A549 (cell line): ENCODE measurements at regions not wholly inside any gene's neighbourhood (a gene's known extent, or its start where the extent isn't known, plus 50 kb on each side); places are given as distances from the start of the nearest gene placed in this dataset.

Experiments used
- ATAC-seq, 2 experiments: fragments of 200-7000 bp in 1 of 2; fragments of >200 bp in 1 of 2; cut with Nextera tagmentation in 1 of 2; cut with Tn5 transposase in 1 of 2; 3 replicates each; pipeline versions ENCODE4 v1.8.0 to v1.9.1; 2018 to 2020; ENCODE audit warnings: mild to moderate bottlenecking in 1 of 2, moderate library complexity in 1 of 2
- CTCF ChIA-PET: fragments of 300-600 bp; sonication (Branson Sonifier 250); formaldehyde crosslinking; extraction: SDS; loops from one replicate; lab custom pipeline; 2021; ENCODE audit warnings: antibody characterized with exemption, inconsistent platforms; lab: Yijun Ruan, JAX
- POLR2A ChIA-PET: fragments of 350-600 bp; formaldehyde crosslinking; extraction: SDS; loops from one replicate; lab custom pipeline; 2021; ENCODE audit warnings: antibody characterized with exemption, inconsistent platforms; lab: Yijun Ruan, JAX
- DNase-seq, 2 experiments: peaks; one replicate each; pipeline versions ENCODE4 v3.0.0 to v3.0.0-alpha.2; 2011 to 2016; ENCODE audit warnings: low read depth in 1 of 2, low spot score in 1 of 2
- FAIRE-seq: peaks from 2 replicates; lab custom pipeline; 2011; peaks lifted over from hg19 to GRCh38; lab: Jason Lieb, UNC
- H3K27ac ChIP-seq, 2 experiments: fragments of >200 bp; sonication (Bioruptor Twin); formaldehyde crosslinking; 3 replicates each; pipeline ENCODE4 v1.5.1; 2016 to 2017
- H3K4me1 ChIP-seq: fragments of >200 bp; sonication (Bioruptor Twin); formaldehyde crosslinking; 3 replicates; pipeline ENCODE4 v1.6.1; 2016
- H3K4me2 ChIP-seq: fragments of >200 bp; sonication (Bioruptor Twin); formaldehyde crosslinking; 3 replicates; pipeline ENCODE4 v1.6.1; 2016
- H3K4me3 ChIP-seq: fragments of >200 bp; sonication (Bioruptor Twin); formaldehyde crosslinking; 3 replicates; pipeline ENCODE4 v1.5.1; 2016
- H3K9me3 ChIP-seq: fragments of >200 bp; sonication (Bioruptor Twin); formaldehyde crosslinking; 3 replicates; pipeline ENCODE4 v1.6.1; 2016
- BHLHE40 ChIP-seq: IDR thresholded peaks from 2 replicates; pipeline ENCODE4 v1.6.1; 2012; ENCODE audit warnings: low read depth, low read length, inconsistent platforms
- CHD2 ChIP-seq: fragments of 150-350 bp; IDR thresholded peaks from 2 replicates; pipeline ENCODE4 v1.6.1; 2014; ENCODE audit warnings: low read length; ENCODE audit not compliant: partially characterized antibody
- CHD4 ChIP-seq: fragments of 200-600 bp; sonication (generic); IDR thresholded peaks from 2 replicates; pipeline ENCODE4 v1.6.1; 2016; ENCODE audit warnings: antibody characterized with exemption, mild to moderate bottlenecking, borderline replicate concordance
- EHF ChIP-seq: fragments of 250-450 bp; sonication (Bioruptor Pico); IDR thresholded peaks from 2 replicates; pipeline ENCODE4 v1.5.0; 2020; ENCODE audit warnings: mild to moderate bottlenecking
- EP300 ChIP-seq, 2 experiments: fragments of >200 bp; sonication (Bioruptor Twin); formaldehyde crosslinking; IDR thresholded peaks; 2 replicates in 1 of 2; 3 replicates in 1 of 2; pipeline ENCODE4 v1.6.1; 2016 to 2017
- FOSL2 ChIP-seq, 2 experiments: fragments of 450-650 bp in 1 of 2; fragments of >200 bp in 1 of 2; sonication (Bioruptor Twin) in 1 of 2; formaldehyde crosslinking; IDR thresholded peaks; 2 replicates each; pipeline versions ENCODE4 v1.5.0 to v1.6.1; 2016 to 2020; ENCODE audit warnings: mild to moderate bottlenecking in 1 of 2, moderate library complexity in 1 of 2
- HEYL ChIP-seq: fragments of 250-450 bp; sonication (Bioruptor Pico); IDR thresholded peaks from 2 replicates; pipeline ENCODE4 v1.8.0; 2021; ENCODE audit warnings: mild to moderate bottlenecking, moderate library complexity
- JUN ChIP-seq, 2 experiments: fragments of >200 bp; sonication (Bioruptor Twin); formaldehyde crosslinking; IDR thresholded peaks; 2 replicates in 1 of 2; 3 replicates in 1 of 2; pipeline ENCODE4 v1.6.1; 2016 to 2017
- KDM1A ChIP-seq: fragments of 200-600 bp; sonication (generic); IDR thresholded peaks from 2 replicates; pipeline ENCODE4 v1.6.1; 2016; ENCODE audit warnings: low read depth, mild to moderate bottlenecking
- KDM5A ChIP-seq: fragments of 200-600 bp; sonication (generic); IDR thresholded peaks from 2 replicates; pipeline ENCODE4 v1.6.1; 2016; ENCODE audit warnings: antibody characterized with exemption, mild to moderate bottlenecking
- MAFK ChIP-seq: fragments of 450-650 bp; IDR thresholded peaks from 2 replicates; pipeline ENCODE4 v1.6.1; 2014; ENCODE audit not compliant: partially characterized antibody
- MAZ ChIP-seq: fragments of 150-350 bp; IDR thresholded peaks from 2 replicates; pipeline ENCODE4 v1.6.1; 2014; ENCODE audit warnings: antibody characterized with exemption, low read depth, low read length, borderline replicate concordance
- MYC ChIP-seq: IDR thresholded peaks from 2 replicates; pipeline ENCODE4 v1.6.1; 2012; ENCODE audit warnings: mild to moderate bottlenecking, inconsistent platforms, low read length, improper control_type of control experiment, borderline replicate concordance
- NFE2L2 ChIP-seq: fragments of 150-350 bp; conservative IDR thresholded peaks from 2 replicates; pipeline ENCODE4 v1.6.1; 2014; ENCODE audit warnings: low read length
- NPAS2 ChIP-seq: fragments of 250-450 bp; sonication (Bioruptor Pico); IDR thresholded peaks from 2 replicates; pipeline ENCODE4 v1.8.0; 2022; ENCODE audit warnings: mild to moderate bottlenecking, moderate library complexity, borderline replicate concordance
- NR3C1 ChIP-seq: fragments of >200 bp; sonication (Bioruptor Twin); formaldehyde crosslinking; IDR thresholded peaks from 3 replicates; pipeline ENCODE4 v1.6.1; 2017
- PHF8 ChIP-seq: fragments of 200-600 bp; sonication (generic); IDR thresholded peaks from 2 replicates; pipeline ENCODE4 v1.6.1; 2016; ENCODE audit warnings: low read depth, mild to moderate bottlenecking, antibody characterized with exemption, moderate library complexity, borderline replicate concordance
- POLR2AphosphoS2 ChIP-seq: conservative IDR thresholded peaks from 2 replicates; pipeline ENCODE4 v1.6.1; 2012; ENCODE audit warnings: low read length, improper control_type of control experiment, inconsistent platforms
- RARB ChIP-seq: fragments of 250-450 bp; sonication (Bioruptor Pico); IDR thresholded peaks from 2 replicates; pipeline ENCODE4 v1.8.0; 2021; ENCODE audit warnings: mild to moderate bottlenecking, moderate library complexity
- RCOR1 ChIP-seq: fragments of 150-350 bp; IDR thresholded peaks from 2 replicates; pipeline ENCODE4 v1.6.1; 2014; ENCODE audit warnings: antibody characterized with exemption, low read length, low read depth
- RFX5 ChIP-seq: fragments of 450-650 bp; IDR thresholded peaks from 2 replicates; pipeline ENCODE4 v1.7.1; 2014; ENCODE audit warnings: antibody characterized with exemption, mild to moderate bottlenecking, moderate library complexity
- TFCP2L1 ChIP-seq: fragments of 250-450 bp; sonication (Bioruptor Pico); IDR thresholded peaks from 2 replicates; pipeline ENCODE4 v1.5.0; 2021; ENCODE audit warnings: mild to moderate bottlenecking
- ZC3H11A ChIP-seq: fragments of 450-650 bp; IDR thresholded peaks from 2 replicates; pipeline ENCODE4 v1.6.1; 2014; ENCODE audit warnings: antibody characterized with exemption, mild to moderate bottlenecking
- ZFP36 ChIP-seq: fragments of 450-650 bp; IDR thresholded peaks from 2 replicates; pipeline ENCODE4 v1.6.1; 2014; ENCODE audit warnings: borderline replicate concordance; ENCODE audit not compliant: partially characterized antibody
- ZNF302 ChIP-seq: fragments of 250-450 bp; sonication (Bioruptor Pico); IDR thresholded peaks from 2 replicates; pipeline ENCODE4 v1.9.0; 2021; ENCODE audit warnings: inconsistent platforms, mild to moderate bottlenecking, moderate library complexity
- ZSCAN20 ChIP-seq: fragments of 250-450 bp; sonication (Bioruptor Pico); IDR thresholded peaks from 2 replicates; pipeline ENCODE4 v1.8.0; 2022; ENCODE audit warnings: mild to moderate bottlenecking, moderate library complexity
- WGBS: methylation state at CpG from one replicate; pipeline ENCODE4 v1.1.6; 2017; ENCODE audit errors: missing lambda C conversion rate; 5-methylcytosine and 5-hydroxymethylcytosine counted together
- TF ChIP-seq, protein P1 (sequence below): fragments of >200 bp; sonication (Bioruptor Twin); formaldehyde crosslinking; IDR thresholded peaks from 3 replicates; pipeline ENCODE4 v1.5.1; 2016
- TF ChIP-seq, protein P2 (sequence below): fragments of >200 bp; sonication (Bioruptor Twin); formaldehyde crosslinking; IDR thresholded peaks from 2 replicates; pipeline ENCODE4 v1.6.1; 2016
- TF ChIP-seq, protein P3 (sequence below): fragments of >200 bp; sonication (Bioruptor Twin); formaldehyde crosslinking; IDR thresholded peaks from 3 replicates; pipeline ENCODE4 v1.6.1; 2016
- TF ChIP-seq, protein P4 (sequence below): fragments of 150-350 bp; IDR thresholded peaks from 2 replicates; pipeline ENCODE4 v1.6.1; 2014; ENCODE audit warnings: low read depth, mild to moderate bottlenecking, low read length
- TF ChIP-seq, protein P5 (sequence below): IDR thresholded peaks from 2 replicates; pipeline ENCODE4 v1.6.1; 2012; ENCODE audit warnings: low read depth, borderline replicate concordance

DNA sequence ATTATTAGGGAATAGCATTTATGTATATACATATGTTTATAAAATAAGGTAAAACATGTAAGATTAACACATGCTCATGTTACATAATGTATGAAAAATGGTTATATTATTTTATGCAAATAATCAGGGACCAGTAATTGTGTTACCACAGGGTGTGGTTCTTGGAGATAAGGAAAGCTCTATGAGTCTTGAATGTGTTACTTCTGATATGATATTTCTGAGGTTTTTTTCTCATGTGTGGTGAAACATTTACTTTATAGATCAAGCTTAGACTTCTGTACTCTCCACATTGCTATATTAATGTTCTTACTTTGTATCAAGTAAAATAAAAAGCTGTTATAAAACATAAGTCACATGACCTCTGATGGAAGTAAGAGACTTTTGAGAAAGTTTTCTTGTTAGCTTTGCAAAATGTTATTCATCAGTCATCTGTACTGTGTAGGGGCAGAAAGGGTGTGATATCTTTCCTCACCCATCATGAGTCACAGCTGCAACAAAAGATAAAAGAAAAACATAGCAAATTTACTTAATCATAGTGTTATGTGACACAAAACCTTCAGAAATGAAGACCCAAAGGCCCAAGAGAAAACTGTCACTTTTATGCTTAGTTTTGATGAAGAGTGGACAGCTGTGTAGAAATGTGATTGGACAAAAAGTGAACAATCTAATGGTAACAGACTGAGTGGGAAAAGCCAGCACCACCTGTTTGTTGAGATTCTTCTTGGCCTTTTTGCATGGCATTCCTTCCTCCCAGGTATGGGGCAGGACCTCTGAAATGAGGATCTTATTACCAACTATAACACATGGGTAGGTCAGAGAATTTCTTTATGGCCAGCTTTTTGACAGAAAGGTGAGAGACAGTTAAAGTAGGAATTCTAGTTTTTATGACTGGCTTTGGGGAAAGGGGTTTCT lies 632.3 kb downstream of the PDHA2 start:
- FAIRE-seq, result no peak
- Histone ChIP-seq H3K9me3 (no peaks in the 10 kb centered on the region), H3K27ac (no peak overlapping the region), H3K4me2 (no peak overlapping the region), H3K4me1 (no peaks in the 10 kb centered on the region), H3K4me3 (no peak overlapping the region)
- POLR2A ChIA-PET, result no interaction called here
- ATAC-seq, result no peak
- CTCF ChIA-PET, result no interaction called here
- TF ChIP-seq BHLHE40 (no peak), RFX5 (no peak), KDM5A (no peak), RARB (no peak), PHF8 (no peak), ZSCAN20 (CRISPR knock-in tag) (no peak), NFE2L2 (no peak), HEYL (CRISPR knock-in tag) (no peak), RCOR1 (no peak), MAFK (no peak), CHD2 (no peak), KDM1A (no peak), EP300 (IDR thresholded peaks at IDR 0.05) (no peak), POLR2AphosphoS2 (no peak)
- TF ChIP-seq, protein P1, sequence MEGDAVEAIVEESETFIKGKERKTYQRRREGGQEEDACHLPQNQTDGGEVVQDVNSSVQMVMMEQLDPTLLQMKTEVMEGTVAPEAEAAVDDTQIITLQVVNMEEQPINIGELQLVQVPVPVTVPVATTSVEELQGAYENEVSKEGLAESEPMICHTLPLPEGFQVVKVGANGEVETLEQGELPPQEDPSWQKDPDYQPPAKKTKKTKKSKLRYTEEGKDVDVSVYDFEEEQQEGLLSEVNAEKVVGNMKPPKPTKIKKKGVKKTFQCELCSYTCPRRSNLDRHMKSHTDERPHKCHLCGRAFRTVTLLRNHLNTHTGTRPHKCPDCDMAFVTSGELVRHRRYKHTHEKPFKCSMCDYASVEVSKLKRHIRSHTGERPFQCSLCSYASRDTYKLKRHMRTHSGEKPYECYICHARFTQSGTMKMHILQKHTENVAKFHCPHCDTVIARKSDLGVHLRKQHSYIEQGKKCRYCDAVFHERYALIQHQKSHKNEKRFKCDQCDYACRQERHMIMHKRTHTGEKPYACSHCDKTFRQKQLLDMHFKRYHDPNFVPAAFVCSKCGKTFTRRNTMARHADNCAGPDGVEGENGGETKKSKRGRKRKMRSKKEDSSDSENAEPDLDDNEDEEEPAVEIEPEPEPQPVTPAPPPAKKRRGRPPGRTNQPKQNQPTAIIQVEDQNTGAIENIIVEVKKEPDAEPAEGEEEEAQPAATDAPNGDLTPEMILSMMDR, result no peak
- TF ChIP-seq, protein P2, sequence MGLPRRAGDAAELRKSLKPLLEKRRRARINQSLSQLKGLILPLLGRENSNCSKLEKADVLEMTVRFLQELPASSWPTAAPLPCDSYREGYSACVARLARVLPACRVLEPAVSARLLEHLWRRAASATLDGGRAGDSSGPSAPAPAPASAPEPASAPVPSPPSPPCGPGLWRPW, result no peak
- TF ChIP-seq, protein P3, sequence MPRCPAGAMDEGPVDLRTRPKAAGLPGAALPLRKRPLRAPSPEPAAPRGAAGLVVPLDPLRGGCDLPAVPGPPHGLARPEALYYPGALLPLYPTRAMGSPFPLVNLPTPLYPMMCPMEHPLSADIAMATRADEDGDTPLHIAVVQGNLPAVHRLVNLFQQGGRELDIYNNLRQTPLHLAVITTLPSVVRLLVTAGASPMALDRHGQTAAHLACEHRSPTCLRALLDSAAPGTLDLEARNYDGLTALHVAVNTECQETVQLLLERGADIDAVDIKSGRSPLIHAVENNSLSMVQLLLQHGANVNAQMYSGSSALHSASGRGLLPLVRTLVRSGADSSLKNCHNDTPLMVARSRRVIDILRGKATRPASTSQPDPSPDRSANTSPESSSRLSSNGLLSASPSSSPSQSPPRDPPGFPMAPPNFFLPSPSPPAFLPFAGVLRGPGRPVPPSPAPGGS, result no peak
- DNase-seq, result no peak

DNA sequence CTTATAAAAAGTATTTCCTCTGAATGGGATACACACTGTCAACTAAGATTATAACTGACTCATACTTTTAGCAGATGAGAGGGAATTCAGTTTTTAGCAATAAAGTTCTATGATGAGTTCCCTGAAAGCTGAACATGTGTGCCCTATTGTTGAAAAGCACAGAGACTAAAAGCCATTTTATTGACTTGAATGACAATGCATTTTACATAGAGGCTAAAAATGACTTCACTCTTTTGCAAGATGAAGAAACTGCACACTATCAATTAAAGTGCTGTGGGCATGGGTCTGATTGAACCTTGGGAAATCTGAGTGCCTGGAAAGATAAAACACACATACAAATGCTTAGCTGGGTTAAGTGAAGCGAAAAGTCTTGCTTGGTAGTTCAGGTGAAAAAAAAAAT lies 633.4 kb downstream of the PDHA2 start:
- WGBS, result 5% methylated on average over 1 of the region's 1 CpG

More for the DNA sequence above, 633.4 kb downstream of the PDHA2 start:
- Histone ChIP-seq H3K4me1 (no peaks in the 10 kb centered on the region), H3K4me3 (no peak overlapping the region), H3K4me2 (no peak overlapping the region), H3K27ac (no peak overlapping the region), H3K9me3 (no peaks in the 10 kb centered on the region)
- POLR2A ChIA-PET, result no interaction called here
- ATAC-seq (no peak), FAIRE-seq (no peak), DNase-seq (no peak)
- TF ChIP-seq ZC3H11A (no peak), CHD4 (no peak), FOSL2 (IDR thresholded peaks at IDR 0.05) (no peak), FOSL2 (CRISPR knock-in tag; IDR thresholded peaks at IDR 0.05) (no peak), KDM5A (no peak), ZFP36 (no peak), EHF (CRISPR knock-in tag) (no peak), NFE2L2 (no peak), JUN (IDR thresholded peaks at IDR 0.05) (no peak), MYC (no peak), TFCP2L1 (no peak), ZNF302 (CRISPR knock-in tag) (no peak), PHF8 (no peak), BHLHE40 (no peak), NR3C1 (no peak), NPAS2 (no peak), MAZ (no peak), CHD2 (no peak)
- TF ChIP-seq, protein P4, sequence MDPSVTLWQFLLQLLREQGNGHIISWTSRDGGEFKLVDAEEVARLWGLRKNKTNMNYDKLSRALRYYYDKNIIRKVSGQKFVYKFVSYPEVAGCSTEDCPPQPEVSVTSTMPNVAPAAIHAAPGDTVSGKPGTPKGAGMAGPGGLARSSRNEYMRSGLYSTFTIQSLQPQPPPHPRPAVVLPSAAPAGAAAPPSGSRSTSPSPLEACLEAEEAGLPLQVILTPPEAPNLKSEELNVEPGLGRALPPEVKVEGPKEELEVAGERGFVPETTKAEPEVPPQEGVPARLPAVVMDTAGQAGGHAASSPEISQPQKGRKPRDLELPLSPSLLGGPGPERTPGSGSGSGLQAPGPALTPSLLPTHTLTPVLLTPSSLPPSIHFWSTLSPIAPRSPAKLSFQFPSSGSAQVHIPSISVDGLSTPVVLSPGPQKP, result no peak
- TF ChIP-seq, protein P5, sequence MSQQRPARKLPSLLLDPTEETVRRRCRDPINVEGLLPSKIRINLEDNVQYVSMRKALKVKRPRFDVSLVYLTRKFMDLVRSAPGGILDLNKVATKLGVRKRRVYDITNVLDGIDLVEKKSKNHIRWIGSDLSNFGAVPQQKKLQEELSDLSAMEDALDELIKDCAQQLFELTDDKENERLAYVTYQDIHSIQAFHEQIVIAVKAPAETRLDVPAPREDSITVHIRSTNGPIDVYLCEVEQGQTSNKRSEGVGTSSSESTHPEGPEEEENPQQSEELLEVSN, result no peak
- TF ChIP-seq, protein P1, result no peak
- CTCF ChIA-PET, result no interaction called here
